DMS53 (cell line): ENCODE measurements at regions not wholly inside any gene's neighbourhood (a gene's known extent, or its start where the extent isn't known, plus 50 kb on each side); places are given as distances from the start of the nearest gene placed in this dataset.

Experiments
- DNase-seq: peaks from one replicate; lab custom pipeline; 2025; lab: John Stamatoyannopoulos, UW

GRCh38 chr13:39100996-39101738 is 62.9 kb downstream of the NHLRC3 start:
- no peak for DNase-seq

GRCh38 chr13:39102981-39103490 is 64.8 kb downstream of the NHLRC3 start:
- no peak for DNase-seq

GRCh38 chr13:39105110-39105509 is 66.9 kb downstream of the NHLRC3 start:
- DNase-seq = peak; percentile 76

GRCh38 chr13:39106216-39107005 is 68.2 kb downstream of the NHLRC3 start:
- peak; percentile 72 for DNase-seq

- no peak for DNase-seq
Measured at GRCh38 chr13:39107561-39107960, 69.3 kb downstream of the NHLRC3 start.

- DNase-seq = no peak
Measured at GRCh38 chr13:39108783-39109182, 70.5 kb downstream of the NHLRC3 start.

- no peak for DNase-seq
Measured at GRCh38 chr13:39110518-39111097, 72.4 kb downstream of the NHLRC3 start.

- no peak for DNase-seq
Measured at GRCh38 chr13:39111145-39111544, 72.9 kb downstream of the NHLRC3 start.

GRCh38 chr13:39119422-39119821 is 81.2 kb downstream of the NHLRC3 start:
- no peak for DNase-seq

- no peak for DNase-seq
Measured at GRCh38 chr13:39123578-39123977, 85.3 kb downstream of the NHLRC3 start.

- DNase-seq = peak; percentile 27
Measured at GRCh38 chr13:39129213-39129612, 91.0 kb downstream of the NHLRC3 start.

GRCh38 chr13:39130301-39130700 is 92.0 kb downstream of the NHLRC3 start:
- no peak for DNase-seq

- peak; percentile 49 for DNase-seq
Measured at GRCh38 chr13:39132286-39133230, 94.3 kb downstream of the NHLRC3 start.

GRCh38 chr13:39133781-39134180 is 95.5 kb downstream of the NHLRC3 start:
- DNase-seq = no peak

- DNase-seq = no peak
Measured at GRCh38 chr13:39134574-39134973, 96.3 kb downstream of the NHLRC3 start.

- no peak for DNase-seq
Measured at GRCh38 chr13:39144391-39144790, 106.1 kb downstream of the NHLRC3 start.

- DNase-seq = peak; percentile 63
Measured at GRCh38 chr13:39144941-39145533, 106.8 kb downstream of the NHLRC3 start.

GRCh38 chr13:39148513-39148961 is 110.3 kb downstream of the NHLRC3 start:
- DNase-seq = peak; percentile 20

GRCh38 chr13:39149896-39150295 is 111.6 kb downstream of the NHLRC3 start:
- peak; percentile 9 for DNase-seq

- no peak for DNase-seq
Measured at GRCh38 chr13:39154041-39154440, 115.8 kb downstream of the NHLRC3 start.

- DNase-seq = no peak
Measured at GRCh38 chr13:39159393-39159792, 121.1 kb downstream of the NHLRC3 start.
